Suppressor macrophage (primary cell): ENCODE measurements at regions not wholly inside any gene's neighbourhood (a gene's known extent, or its start where the extent isn't known, plus 50 kb on each side); places are given as distances from the start of the nearest gene placed in this dataset.
A peak's percentile ranks its signal among the peaks of the same experiment; 100 is the strongest.

Source experiments
- DNase-seq, 4 experiments: peaks; one replicate each; pipeline ENCODE4 v3.0.0-alpha.2; 2020 to 2022

DNA sequence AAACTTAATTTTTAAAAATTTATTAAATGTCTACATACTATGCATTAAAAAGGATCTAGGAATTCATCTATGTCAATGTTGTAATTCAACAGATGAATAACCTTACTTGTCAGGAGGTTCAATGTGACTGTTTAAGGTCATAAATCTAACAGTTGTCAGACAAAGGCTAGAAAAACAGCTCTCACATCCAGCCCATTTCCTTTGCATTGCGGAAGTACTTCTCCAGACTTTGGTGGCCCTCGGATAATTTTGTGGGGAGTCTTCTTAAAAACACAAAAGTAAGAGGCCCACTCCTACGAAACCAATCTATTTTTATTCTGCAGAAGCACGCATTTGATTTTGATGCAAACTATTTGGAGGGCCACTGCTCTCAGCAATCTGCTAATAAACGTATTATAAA lies 122.6 kb upstream of the CHRM3 start:
- DNase-seq = no peak

- DNase-seq = peak in 1 of 4 experiments; percentile 9
Measured at GRCh38 chr1:239262538-239262937, 123.8 kb upstream of the CHRM3 start.

GRCh38 chr1:239261521-239261920 lies 124.8 kb upstream of the CHRM3 start:
- DNase-seq = no peak

- DNase-seq = no peak
Measured at GRCh38 chr1:239260842-239261241, 125.5 kb upstream of the CHRM3 start.

DNA sequence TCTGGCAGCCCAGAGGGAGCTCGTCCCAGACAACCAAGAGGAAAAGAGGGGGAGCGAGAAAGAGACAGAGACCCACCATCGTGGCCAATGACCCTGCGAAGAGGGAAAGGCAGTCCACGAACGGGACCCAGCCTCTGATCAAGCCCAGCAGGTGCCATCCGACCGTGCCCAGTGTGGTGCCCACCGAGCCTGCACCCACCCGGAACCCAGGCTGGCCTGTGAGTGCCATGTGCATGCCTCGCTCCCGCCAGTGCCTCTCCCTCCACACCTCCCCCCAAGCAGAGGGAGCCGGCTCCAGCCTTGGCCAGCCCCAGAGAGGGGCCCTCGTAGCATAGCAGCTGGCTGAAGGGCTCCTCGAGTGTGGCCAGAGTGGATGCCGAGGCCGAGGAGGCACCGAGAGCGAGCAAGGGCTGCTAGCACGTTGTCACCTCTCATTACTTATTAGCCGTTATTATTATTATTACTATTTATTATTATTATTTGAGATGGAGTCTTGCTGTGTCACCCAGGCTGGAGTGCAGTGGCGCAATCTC lies 130.7 kb upstream of the CHRM3 start:
- no peak for DNase-seq

DNA sequence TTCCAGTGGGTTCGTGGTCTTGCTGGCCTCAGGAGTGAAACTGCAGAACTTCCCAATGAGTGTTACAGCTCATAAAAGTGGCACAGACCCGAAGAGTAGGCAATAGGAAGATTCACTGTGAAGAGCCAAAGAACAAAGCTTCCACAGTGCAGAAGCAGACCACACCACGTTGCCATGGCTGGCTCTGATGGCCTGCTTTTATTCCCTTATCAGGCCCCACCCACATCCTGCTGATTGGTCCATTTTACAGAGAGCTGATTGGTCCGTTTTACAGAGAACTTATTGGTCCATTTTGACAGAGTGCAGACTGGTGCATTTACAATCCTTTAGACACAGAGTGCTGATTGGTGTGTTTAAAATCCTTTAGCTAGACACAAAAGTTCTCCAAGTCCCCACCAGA lies 131.4 kb upstream of the CHRM3 start:
- no peak for DNase-seq

DNA sequence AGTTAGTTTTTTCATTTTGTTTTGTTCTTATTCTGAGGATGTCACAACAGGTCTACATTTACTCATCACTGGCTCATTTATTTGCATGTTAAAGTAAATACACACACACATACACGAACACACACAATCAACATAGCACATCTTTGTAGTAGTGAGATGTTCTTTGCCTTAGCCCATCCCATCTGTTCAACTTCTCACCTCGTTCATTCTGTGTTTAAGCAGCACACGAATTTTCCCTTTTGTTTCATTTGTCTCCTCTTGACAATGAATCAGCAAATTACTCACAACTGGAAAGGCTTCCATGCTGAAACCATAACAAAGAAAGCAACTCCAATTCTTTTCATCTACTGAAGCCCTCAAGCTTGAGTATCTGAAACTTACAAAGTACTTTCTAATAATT lies 133.3 kb upstream of the CHRM3 start:
- no peak for DNase-seq

DNA sequence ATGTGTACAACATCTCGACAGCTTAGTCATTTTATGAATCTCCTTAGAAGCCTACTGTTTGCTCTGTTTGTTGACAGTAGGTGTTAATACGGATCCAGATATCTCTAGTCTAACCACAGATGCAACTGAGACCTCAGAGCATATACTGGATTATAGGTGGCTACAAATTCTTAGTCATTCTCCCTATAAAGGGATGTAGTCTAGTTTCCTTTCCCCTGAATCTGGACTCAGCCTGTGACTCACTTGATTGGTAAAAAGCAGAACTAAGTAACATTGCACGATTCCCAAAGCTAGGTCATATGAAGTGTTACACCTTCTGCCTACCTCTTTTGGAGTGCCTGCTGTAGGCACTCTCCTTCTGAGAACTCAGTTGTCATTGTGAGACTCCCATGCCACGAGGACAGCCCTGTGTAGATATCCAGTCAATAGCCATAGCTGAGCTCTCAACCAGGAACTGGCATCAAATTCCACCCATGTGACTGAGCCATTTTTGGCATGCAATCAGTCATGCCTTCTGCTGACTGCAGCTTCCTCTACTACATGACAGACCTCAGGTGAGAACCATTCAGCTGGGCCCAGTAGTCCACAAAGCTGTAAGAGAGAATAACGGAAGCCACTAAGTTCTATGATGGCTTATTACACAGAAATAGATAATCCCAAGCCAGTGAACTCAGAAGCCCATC lies 135.9 kb upstream of the CHRM3 start:
- DNase-seq = peak; percentile 11 to 56 (median 26)

DNA sequence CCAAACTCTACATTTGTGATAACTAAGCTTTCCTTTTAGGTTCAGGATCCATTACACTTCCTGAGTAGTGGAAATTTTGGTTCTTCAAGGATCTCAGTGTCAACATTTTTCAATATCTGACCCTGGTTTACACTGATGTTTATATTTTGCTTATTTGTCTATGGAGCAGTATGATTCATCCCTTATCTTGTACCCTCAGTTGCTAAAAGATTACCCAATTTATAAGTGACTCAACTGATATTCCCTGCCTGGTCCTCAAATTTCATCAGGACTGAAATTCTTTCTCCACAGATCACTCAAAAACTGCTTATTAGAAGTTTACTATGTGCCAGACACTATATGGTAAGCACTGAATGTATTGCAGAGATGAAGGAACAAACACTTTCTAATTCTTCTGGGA lies 139.1 kb upstream of the CHRM3 start:
- peak in 1 of 4 experiments; percentile 4 for DNase-seq

- no peak for DNase-seq
Measured at GRCh38 chr1:239244084-239244483, 142.3 kb upstream of the CHRM3 start.

DNA sequence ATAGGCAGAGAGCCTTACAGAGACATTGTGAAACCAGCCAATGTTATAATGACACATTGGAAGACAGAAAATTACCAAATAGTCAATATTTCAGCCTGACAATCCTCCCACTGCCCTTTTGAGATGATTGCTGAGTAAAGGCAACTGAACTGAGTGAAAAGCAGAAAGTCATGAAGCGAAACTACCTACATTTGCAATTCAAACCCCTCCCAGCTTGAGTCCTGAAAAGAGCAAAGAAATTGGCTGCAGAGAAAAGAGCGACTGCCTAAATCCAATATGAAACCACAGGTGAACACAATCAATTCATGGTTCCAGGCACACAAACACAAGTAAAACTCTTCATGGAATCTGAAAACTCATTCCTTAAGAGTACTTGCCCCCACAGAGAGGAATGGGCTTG lies 143.4 kb upstream of the CHRM3 start:
- DNase-seq = peak in 3 of 4 experiments; percentile 8 to 26 (median 12)

GRCh38 chr1:239242404-239242803 lies 144.0 kb upstream of the CHRM3 start:
- DNase-seq = peak in 2 of 4 experiments; percentile 7 to 34

DNA sequence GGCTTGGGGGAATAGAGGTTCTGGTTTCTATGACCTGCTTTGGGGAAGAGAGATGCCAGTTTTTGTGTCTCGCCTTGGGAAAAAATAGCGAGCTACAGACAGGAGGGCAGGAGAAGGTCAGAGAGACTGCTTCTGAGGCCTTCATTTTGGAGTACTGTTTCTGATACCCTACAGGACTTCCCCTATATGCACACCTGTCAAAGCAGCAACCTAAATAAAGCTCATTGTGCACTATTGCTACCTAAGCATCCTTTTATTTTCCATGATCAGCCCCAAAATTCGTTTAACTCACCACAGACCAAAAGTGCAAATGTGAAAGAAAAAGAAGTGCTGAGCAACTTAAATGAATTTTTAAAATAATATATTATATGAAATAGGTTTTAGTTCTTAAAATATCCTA lies 145.6 kb upstream of the CHRM3 start:
- no peak for DNase-seq

- DNase-seq = no peak
Measured at GRCh38 chr1:239239529-239239928, 146.8 kb upstream of the CHRM3 start.

DNA sequence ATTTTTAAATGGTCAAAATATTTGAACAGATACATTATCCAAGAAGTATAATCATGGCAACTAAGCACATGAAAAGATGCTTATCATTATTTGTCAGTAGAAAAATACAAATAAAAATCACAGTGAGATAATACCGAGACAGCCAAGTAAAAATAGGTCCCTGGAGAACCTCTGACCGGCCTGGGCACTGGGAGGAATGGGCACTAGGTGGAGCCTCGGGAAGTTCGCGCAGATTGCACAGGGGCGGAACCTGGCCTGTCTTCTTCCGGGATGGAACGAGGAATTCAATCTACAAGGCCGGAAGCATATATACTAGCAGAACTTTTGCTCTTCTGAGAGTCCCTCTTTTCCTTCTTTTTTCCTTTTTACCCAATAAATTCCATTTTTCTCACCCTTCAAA lies 148.5 kb upstream of the CHRM3 start:
- DNase-seq = no peak

DNA sequence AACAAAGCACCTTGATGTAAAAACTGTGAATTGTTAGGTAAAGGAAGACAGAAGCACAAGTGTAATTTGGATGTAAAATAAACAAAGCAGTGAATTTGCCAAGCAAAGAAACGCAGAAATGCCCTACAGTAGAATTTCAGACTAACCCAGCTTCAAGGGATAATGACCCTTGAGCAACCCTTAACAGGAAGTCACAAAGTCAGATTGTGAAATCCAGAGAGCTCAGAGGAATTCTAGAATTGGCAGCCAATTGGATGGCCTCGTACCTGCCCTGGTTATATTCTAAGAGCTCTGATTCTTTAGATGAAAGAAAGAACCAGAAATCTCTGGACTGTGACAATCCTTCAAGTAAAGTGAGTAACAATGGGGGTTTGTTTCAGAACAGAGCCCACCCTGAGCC lies 152.7 kb upstream of the CHRM3 start:
- peak in 3 of 4 experiments; percentile 13 to 41 (median 22) for DNase-seq

DNA sequence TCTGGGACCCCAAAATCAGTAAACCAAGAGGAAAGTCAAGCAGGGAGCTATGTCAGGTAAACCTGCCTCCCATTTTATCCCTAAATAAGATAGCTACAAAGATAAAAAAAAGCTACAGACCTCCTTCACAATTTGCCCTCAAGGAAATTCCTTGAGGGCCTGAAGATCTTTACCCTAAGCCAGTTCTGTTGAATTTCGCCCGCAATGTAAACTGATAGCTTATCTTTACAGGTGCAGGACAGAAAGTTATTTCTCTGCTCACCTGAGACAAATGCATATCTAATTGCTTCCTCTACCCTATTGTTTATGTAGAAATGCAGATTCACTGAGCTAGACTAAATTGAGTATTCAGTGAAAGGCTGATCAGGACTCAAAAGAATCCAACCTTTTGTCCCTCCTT lies 153.4 kb upstream of the CHRM3 start:
- DNase-seq = no peak

- DNase-seq = no peak
Measured at GRCh38 chr1:239228451-239228850, 157.9 kb upstream of the CHRM3 start.

DNA sequence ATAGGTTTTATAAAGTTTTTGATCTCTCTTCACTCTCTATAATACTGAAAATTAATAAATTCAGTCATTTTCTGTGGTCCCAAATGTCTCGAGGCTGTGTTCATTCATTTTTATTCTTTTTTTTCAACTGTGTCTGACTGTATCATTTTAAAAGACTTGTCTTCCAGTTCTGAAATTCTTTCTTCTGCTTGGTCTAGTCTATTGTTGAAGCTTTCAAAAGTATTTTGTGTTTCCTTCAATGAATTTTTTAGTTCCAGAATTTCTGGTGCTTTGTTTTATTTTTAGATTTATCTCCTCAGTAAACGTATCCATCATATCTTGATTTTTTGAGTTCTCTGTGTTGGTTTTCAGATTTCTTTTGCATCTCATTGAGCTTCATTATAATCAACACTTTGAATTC lies 161.0 kb upstream of the CHRM3 start:
- DNase-seq = no peak

DNA sequence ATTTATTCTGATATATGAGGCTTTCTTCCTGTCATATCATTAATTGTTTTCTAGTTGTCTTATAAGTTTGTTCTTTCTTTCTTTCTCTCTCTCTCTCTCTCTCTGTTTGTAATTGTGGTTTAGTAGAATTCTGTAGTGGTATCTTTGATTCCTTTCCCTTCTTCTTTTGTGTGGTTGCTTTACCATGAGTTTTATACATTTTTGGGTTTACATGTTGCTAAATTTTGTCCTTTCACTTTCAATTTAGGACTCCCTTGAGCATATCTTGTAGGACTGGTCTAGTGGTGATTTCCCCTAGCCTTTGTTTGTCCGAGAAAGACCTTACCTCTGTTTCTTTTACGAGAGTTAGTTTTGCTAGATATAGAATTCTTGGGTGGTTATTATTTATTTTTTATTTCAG lies 162.3 kb upstream of the CHRM3 start:
- no peak for DNase-seq

GRCh38 chr1:239222999-239223398 lies 163.4 kb upstream of the CHRM3 start:
- DNase-seq = no peak

GRCh38 chr1:239221656-239222055 lies 164.7 kb upstream of the CHRM3 start:
- no peak for DNase-seq

- DNase-seq = no peak
Measured at GRCh38 chr1:239219679-239220078, 166.7 kb upstream of the CHRM3 start.

DNA sequence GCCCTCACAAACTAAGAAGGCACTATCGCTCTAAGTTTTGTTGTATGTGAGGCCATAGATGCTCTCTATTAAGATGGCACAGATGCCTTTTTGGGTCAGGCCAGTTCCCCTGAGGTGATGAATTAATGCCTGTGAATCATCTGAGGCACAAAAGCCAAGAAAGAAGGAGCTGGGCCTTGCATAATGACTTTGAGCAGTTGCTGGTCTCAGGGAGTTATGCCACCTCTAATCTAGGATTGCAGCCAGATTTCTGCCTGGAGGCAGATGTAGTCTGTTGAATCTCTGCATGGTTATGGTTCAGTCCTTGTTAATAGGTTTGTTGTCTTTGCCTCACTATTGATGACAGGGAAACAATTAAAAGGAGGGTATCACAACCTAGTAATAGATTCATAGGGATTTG lies 168.1 kb upstream of the CHRM3 start:
- DNase-seq = no peak

GRCh38 chr1:239212811-239213220 lies 173.6 kb upstream of the CHRM3 start:
- no peak for DNase-seq
